NCI-H1694 (cell line): ENCODE measurements at regions not wholly inside any gene's neighbourhood (a gene's known extent, or its start where the extent isn't known, plus 50 kb on each side); places are given as distances from the start of the nearest gene placed in this dataset.

Experiments
- DNase-seq: peaks from one replicate; lab custom pipeline; 2025; lab: John Stamatoyannopoulos, UW

- DNase-seq: no peak
These were observed 50.2 kb upstream of the AKR1E2 start for GRCh38 chr10:4775808-4776207.

- DNase-seq: no peak
These were observed 53.8 kb upstream of the AKR1E2 start for GRCh38 chr10:4772202-4772570.

GRCh38 chr10:4771554-4772201, 54.3 kb upstream of the AKR1E2 start:
- no peak for DNase-seq

- no peak for DNase-seq
These were observed 55.0 kb upstream of the AKR1E2 start for GRCh38 chr10:4770801-4771553.

- no peak for DNase-seq
These were observed 57.6 kb upstream of the AKR1E2 start for GRCh38 chr10:4768416-4768815.

GRCh38 chr10:4767033-4767814, 58.8 kb upstream of the AKR1E2 start:
- no peak for DNase-seq

GRCh38 chr10:4766454-4766853, 59.6 kb upstream of the AKR1E2 start:
- DNase-seq: no peak

GRCh38 chr10:4765428-4765827, 60.6 kb upstream of the AKR1E2 start:
- DNase-seq: no peak

GRCh38 chr10:4763960-4764428, 62.0 kb upstream of the AKR1E2 start:
- no peak for DNase-seq

GRCh38 chr10:4763513-4763912, 62.5 kb upstream of the AKR1E2 start:
- DNase-seq: no peak

GRCh38 chr10:4758256-4758655, 67.8 kb upstream of the AKR1E2 start:
- DNase-seq: no peak

GRCh38 chr10:4755286-4755989, 70.6 kb upstream of the AKR1E2 start:
- DNase-seq: no peak

GRCh38 chr10:4754143-4754542, 71.9 kb upstream of the AKR1E2 start:
- no peak for DNase-seq

- no peak for DNase-seq
These were observed 74.8 kb upstream of the AKR1E2 start for GRCh38 chr10:4751211-4751610.

- no peak for DNase-seq
These were observed 76.8 kb upstream of the AKR1E2 start for GRCh38 chr10:4749271-4749574.

- DNase-seq: no peak
These were observed 77.3 kb upstream of the AKR1E2 start for GRCh38 chr10:4748491-4749270.

GRCh38 chr10:4742217-4742616, 83.8 kb upstream of the AKR1E2 start:
- no peak for DNase-seq

GRCh38 chr10:4740471-4740870, 85.5 kb upstream of the AKR1E2 start:
- DNase-seq: no peak

GRCh38 chr10:4736608-4737007, 89.4 kb upstream of the AKR1E2 start:
- no peak for DNase-seq

GRCh38 chr10:4736183-4736582, 89.8 kb upstream of the AKR1E2 start:
- DNase-seq: no peak

- no peak for DNase-seq
These were observed 92.2 kb upstream of the AKR1E2 start for GRCh38 chr10:4733843-4734224.
